Thymus (tissue), 11 donors: ENCODE measurements at regions not wholly inside any gene's neighbourhood (a gene's known extent, or its start where the extent isn't known, plus 50 kb on each side); places are given as distances from the start of the nearest gene placed in this dataset.

Experiments used
- DNase-seq, 9 donors: peaks; one replicate each; pipeline ENCODE4 v3.0.0-alpha.2; 2013; ENCODE audit warnings: low spot score in 9 of 9, low read depth in 6 of 9, missing footprints in 1 of 9
- H3K27ac ChIP-seq, 2 donors: one replicate each; pipeline ENCODE4 v1.5.1; 2013; ENCODE audit warnings: control low read depth in 1 of 2, low read depth in 1 of 2, low read length in 1 of 2, mild to moderate bottlenecking in 1 of 2, moderate library complexity in 1 of 2
- H3K27me3 ChIP-seq, 2 donors: one replicate each; pipeline ENCODE4 v1.5.1; 2013; ENCODE audit warnings: low read length in 1 of 2; ENCODE audit not compliant: control insufficient read depth in 2 of 2, insufficient read depth in 1 of 2
- H3K36me3 ChIP-seq, 2 donors: one replicate each; pipeline ENCODE4 v1.5.1; 2013; ENCODE audit warnings: low read length in 1 of 2, mild to moderate bottlenecking in 1 of 2, moderate library complexity in 1 of 2; ENCODE audit not compliant: control insufficient read depth in 2 of 2, insufficient read depth in 2 of 2
- H3K4me1 ChIP-seq, 2 donors: one replicate each; pipeline ENCODE4 v1.5.1; 2013; ENCODE audit warnings: low read length in 2 of 2; ENCODE audit not compliant: control insufficient read depth in 2 of 2, insufficient read depth in 2 of 2
- H3K4me3 ChIP-seq, 2 donors: one replicate each; pipeline ENCODE4 v1.5.1; 2013; ENCODE audit warnings: low read length in 2 of 2, control low read depth in 1 of 2, mild to moderate bottlenecking in 1 of 2
- H3K9me3 ChIP-seq, 2 donors: one replicate each; pipeline ENCODE4 v1.5.1; 2013; ENCODE audit warnings: low read length in 1 of 2, mild to moderate bottlenecking in 1 of 2; ENCODE audit not compliant: control insufficient read depth in 2 of 2, insufficient read depth in 1 of 2
- WGBS: extraction: QIAGEN DNeasy Blood & Tissue Kit; methylation state at CpG from one replicate; pipeline ENCODE4 v1.1.7; 2013; 5-methylcytosine and 5-hydroxymethylcytosine counted together
- donor health status: healthy.

- H3K27me3 ChIP-seq: no peaks in the 10 kb centered on the region
- H3K27ac ChIP-seq: no peak overlapping the region
- 88% methylated on average over 7 of the region's 7 CpGs for WGBS
- no peak for DNase-seq
- no peak overlapping the region for H3K4me3 ChIP-seq
- no peaks in the 10 kb centered on the region for H3K9me3 ChIP-seq
- H3K4me1 ChIP-seq: no peaks in the 10 kb centered on the region
- no peaks in the 10 kb centered on the region for H3K36me3 ChIP-seq
Measured at GRCh38 chr3:180306691-180307090, 270.0 kb upstream of the PEX5L start.

- DNase-seq: no peak
- no peaks in the 10 kb centered on the region for H3K36me3 ChIP-seq
- WGBS: 62% methylated on average over 1 of the region's 1 CpG
- H3K4me1 ChIP-seq: no peaks in the 10 kb centered on the region
- H3K27ac ChIP-seq: no peak overlapping the region
- no peaks in the 10 kb centered on the region for H3K27me3 ChIP-seq
- H3K4me3 ChIP-seq: no peak overlapping the region
- H3K9me3 ChIP-seq: no peaks in the 10 kb centered on the region
Measured at GRCh38 chr3:180311242-180311641, 274.5 kb upstream of the PEX5L start.

- Histone ChIP-seq H3K4me1 (no peaks in the 10 kb centered on the region), H3K36me3 (no peaks in the 10 kb centered on the region), H3K27me3 (no peaks in the 10 kb centered on the region), H3K27ac (no peak overlapping the region), H3K4me3 (no peak overlapping the region), H3K9me3 (no peaks in the 10 kb centered on the region)
- WGBS: 75% methylated on average over 2 of the region's 2 CpGs
- DNase-seq: no peak
Measured at GRCh38 chr3:180316321-180316720, 279.6 kb upstream of the PEX5L start.

- Histone ChIP-seq H3K36me3 (no peaks in the 10 kb centered on the region), H3K4me1 (no peaks in the 10 kb centered on the region), H3K27ac (no peak overlapping the region), H3K4me3 (no peak overlapping the region), H3K9me3 (no peaks in the 10 kb centered on the region), H3K27me3 (no peaks in the 10 kb centered on the region)
- WGBS: 96% methylated on average over 2 of the region's 2 CpGs
- no peak for DNase-seq
Measured at GRCh38 chr3:180319461-180319860, 282.5 kb upstream of the TTC14 start.

GRCh38 chr3:180320631-180321030 lies 281.3 kb upstream of the TTC14 start:
- H3K4me3 ChIP-seq: no peak overlapping the region
- no peaks in the 10 kb centered on the region for H3K36me3 ChIP-seq
- H3K4me1 ChIP-seq: no peaks in the 10 kb centered on the region
- no peaks in the 10 kb centered on the region for H3K9me3 ChIP-seq
- no peaks in the 10 kb centered on the region for H3K27me3 ChIP-seq
- no peak overlapping the region for H3K27ac ChIP-seq
- 93% methylated on average over 4 of the region's 4 CpGs for WGBS
- no peak for DNase-seq

GRCh38 chr3:180321534-180321933 lies 280.4 kb upstream of the TTC14 start:
- Histone ChIP-seq H3K9me3 (no peaks in the 10 kb centered on the region), H3K36me3 (no peaks in the 10 kb centered on the region), H3K4me1 (no peaks in the 10 kb centered on the region), H3K27ac (no peak overlapping the region), H3K27me3 (no peaks in the 10 kb centered on the region), H3K4me3 (no peak overlapping the region)
- DNase-seq: no peak

- no peaks in the 10 kb centered on the region for H3K27me3 ChIP-seq
- 97% methylated on average over 12 of the region's 12 CpGs for WGBS
- no peaks in the 10 kb centered on the region for H3K36me3 ChIP-seq
- no peak overlapping the region for H3K4me3 ChIP-seq
- no peaks in the 10 kb centered on the region for H3K9me3 ChIP-seq
- no peak for DNase-seq
- H3K27ac ChIP-seq: no peak overlapping the region
- no peaks in the 10 kb centered on the region for H3K4me1 ChIP-seq
Measured at GRCh38 chr3:180322829-180323228, 279.1 kb upstream of the TTC14 start.

GRCh38 chr3:180324791-180325190 lies 277.2 kb upstream of the TTC14 start:
- H3K4me3 ChIP-seq: no peak overlapping the region
- no peak for DNase-seq
- H3K36me3 ChIP-seq: no peaks in the 10 kb centered on the region
- H3K27me3 ChIP-seq: no peaks in the 10 kb centered on the region
- no peak overlapping the region for H3K27ac ChIP-seq
- WGBS: 92% methylated on average over 19 of the region's 19 CpGs
- H3K9me3 ChIP-seq: no peaks in the 10 kb centered on the region
- H3K4me1 ChIP-seq: no peaks in the 10 kb centered on the region

GRCh38 chr3:180325533-180325932 lies 276.4 kb upstream of the TTC14 start:
- no peaks in the 10 kb centered on the region for H3K4me1 ChIP-seq
- no peak overlapping the region for H3K4me3 ChIP-seq
- H3K36me3 ChIP-seq: no peaks in the 10 kb centered on the region
- H3K9me3 ChIP-seq: no peaks in the 10 kb centered on the region
- DNase-seq: no peak
- H3K27ac ChIP-seq: no peak overlapping the region
- WGBS: 92% methylated on average over 7 of the region's 7 CpGs
- H3K27me3 ChIP-seq: no peaks in the 10 kb centered on the region

- Histone ChIP-seq H3K27me3 (no peaks in the 10 kb centered on the region), H3K27ac (no peak overlapping the region), H3K4me1 (no peaks in the 10 kb centered on the region), H3K9me3 (no peaks in the 10 kb centered on the region), H3K4me3 (no peak overlapping the region), H3K36me3 (no peaks in the 10 kb centered on the region)
- 86% methylated on average over 3 of the region's 3 CpGs for WGBS
- DNase-seq: no peak
Measured at GRCh38 chr3:180325958-180326357, 276.0 kb upstream of the TTC14 start.
